ENCODE measurements at regions not wholly inside any gene's neighbourhood (a gene's known extent, or its start where the extent isn't known, plus 50 kb on each side); places are given as distances from the start of the nearest gene placed in this dataset.

DNA sequence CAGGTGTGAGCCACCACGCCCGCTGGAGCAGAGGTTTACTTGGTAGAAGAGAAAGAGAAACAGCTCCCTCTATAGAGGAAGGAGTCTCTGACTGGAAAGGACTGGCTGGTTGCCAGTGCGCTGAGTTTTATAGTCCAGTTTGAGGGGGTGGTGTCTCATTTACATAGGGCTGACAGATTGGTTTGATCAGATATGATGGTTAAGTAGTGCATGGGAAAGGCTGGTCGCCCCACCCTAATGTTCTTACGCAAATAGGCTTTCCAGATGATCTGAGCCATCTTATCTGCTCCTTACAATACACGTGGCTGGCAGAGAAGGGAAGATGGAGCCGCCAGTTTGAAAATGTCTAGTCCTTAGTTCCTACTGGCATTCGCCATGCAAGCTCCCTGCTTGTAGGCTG is 439.5 kb downstream of the NAF1 start:
- DNase-seq, result no peak

DNA sequence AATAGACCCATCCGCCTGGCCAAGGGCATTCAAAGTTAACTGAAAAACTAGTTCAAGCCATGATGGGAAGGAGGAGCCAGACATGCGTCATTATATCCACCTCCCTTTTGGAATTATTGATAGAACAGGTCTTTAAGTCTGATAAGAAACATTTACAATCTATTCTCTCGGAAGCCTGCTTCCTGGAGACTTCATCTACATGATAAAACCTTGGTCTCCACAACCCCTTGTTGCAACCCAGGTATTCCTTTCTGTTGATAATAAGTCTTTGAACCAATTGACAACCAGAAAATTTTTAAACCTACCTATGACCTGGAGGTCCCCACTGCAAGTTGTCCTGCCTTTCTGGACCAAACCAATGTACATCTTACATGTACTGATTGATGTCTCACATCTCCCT is 451.3 kb downstream of the NAF1 start:
- no peak for DNase-seq

GRCh38 chr4:162707962-162708361 is 458.7 kb downstream of the NAF1 start:
- no peak for DNase-seq

DNA sequence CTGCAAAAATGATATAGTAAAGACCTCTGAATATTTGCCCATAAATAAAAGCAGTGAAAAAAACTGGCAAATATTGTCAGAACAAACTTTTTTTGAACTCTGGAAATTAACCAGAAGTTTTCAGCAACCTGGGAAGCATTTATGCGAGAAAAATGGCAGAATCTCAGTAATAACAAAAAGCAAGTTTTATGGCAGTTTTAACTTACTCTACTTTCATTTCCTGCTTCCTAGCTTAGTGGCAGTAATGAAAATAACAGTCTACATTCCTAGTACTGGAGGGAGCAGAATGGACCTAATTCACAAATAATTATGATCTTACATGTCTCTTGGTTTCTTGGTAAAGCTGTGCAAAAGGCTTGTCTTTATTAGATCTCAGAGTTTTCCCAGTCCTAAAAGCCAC is 460.1 kb downstream of the NAF1 start:
- no peak for DNase-seq

- DNase-seq, result no peak
Observed at GRCh38 chr4:162706051-162706450, 460.6 kb downstream of the NAF1 start.

DNA sequence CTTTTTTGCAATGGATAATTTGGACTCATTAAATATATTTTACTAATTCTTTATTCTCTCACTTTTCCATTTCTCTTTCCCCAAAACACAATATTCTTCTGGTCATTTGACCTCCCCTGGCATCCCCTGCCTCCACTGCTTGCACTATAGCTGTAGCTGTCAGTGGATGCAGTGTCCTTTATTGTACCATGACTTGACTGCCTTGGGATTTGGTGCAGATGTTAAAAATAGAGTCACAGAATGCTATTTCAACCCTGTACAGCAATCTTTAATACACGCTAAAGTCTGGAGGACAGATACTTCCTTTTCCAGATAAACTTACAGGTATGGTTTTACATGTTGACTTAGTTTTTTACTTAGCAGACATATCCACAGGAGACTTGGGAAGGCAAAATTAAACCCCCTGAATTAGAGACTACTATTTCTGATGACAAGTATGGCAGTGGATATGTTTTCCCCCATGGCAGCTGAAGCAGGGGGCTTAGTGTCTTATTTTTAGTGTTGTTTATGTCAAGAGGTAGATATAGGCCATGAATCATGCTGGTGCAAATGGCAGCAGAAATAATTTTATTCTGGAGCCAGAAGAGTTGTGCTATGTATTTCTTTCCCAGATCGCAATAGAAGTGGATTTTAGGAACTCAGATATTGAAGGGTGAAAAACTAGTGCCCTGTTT is 461.4 kb downstream of the NAF1 start:
- DNase-seq, result no peak

DNA sequence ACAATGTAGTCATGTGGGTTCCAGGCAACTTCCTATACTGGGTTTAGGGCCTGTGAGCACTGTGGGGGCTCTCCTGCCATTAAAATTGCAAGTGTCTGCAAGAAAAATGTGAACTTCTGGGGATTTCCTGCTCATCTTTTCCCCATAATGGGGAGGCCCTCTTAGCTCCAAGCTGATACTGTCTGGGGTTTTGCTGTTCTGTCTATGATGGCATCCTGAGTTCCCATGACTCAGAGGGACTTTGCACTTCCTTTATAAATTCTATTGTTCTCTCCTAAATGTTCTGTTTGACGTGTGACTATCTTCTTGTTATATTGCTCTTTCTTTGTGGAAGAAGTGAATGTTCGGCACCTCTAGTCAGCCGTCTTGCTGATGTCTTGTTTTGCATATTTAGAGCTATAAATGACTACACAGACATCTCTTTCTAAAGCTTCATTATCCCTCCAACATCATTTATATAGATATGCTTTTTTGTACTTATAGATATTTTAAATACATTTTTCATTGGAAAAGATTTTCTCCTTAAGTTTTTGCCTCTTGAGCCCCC is 465.8 kb downstream of the NAF1 start:
- no peak for DNase-seq

- no peak for DNase-seq
Observed at GRCh38 chr4:162700358-162700757, 466.3 kb downstream of the NAF1 start.

GRCh38 chr4:162699629-162700028 is 467.1 kb downstream of the NAF1 start:
- no peak for DNase-seq

GRCh38 chr4:162685410-162685809 is 481.3 kb downstream of the NAF1 start:
- no peak for DNase-seq

DNA sequence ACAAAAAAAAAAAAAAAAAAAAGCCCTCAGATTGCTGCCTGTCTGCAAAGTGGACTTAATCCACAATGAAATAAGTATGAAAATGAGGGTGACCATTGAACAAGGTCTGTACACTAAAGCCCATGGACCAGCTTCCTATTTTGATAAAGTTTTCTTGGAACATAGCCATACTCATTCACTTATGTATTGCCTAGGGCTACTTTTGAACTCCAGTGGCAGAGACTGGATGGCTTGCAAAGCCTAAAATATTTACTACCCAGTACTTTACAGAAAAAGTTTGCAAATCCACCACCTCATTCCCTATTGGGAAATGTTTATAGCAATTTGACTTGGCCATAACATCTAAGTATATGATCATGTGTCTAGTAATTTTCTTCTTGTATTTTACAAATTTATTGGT is 481.7 kb downstream of the NAF1 start:
- DNase-seq, result no peak

GRCh38 chr4:162684371-162684700 is 482.4 kb downstream of the NAF1 start:
- DNase-seq, result no peak

DNA sequence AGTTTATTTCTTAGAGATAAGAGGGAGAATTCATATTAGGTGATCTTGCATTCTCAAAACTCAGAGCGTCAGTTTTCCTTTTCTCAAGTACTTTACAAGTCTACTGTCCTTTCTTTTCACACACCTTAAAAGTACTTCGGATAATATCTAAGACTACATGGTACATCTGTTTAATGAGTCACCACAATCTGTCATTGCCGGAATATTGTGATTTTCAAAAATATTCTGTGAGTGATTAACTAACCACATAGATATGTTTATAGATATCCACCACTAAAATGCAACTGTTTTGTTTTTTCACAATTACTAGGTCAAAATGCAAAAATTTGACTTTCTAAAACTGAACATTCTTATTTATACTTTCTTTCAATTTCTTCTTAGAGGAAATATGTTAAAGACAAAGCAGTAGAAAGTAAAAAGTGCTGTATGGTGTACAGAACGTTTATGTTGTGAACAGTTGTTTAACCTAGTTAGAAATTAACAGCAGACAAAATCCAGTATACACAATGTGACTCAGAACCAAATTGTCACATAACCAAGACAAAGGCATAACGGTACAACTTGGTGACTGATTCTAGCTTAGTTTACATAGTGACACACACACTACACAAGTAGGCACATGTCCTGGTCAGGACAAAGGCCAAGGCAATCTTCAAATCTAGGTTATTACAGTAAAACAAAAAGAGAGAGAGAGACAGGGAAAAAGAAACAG is 482.9 kb downstream of the NAF1 start:
- DNase-seq, result no peak

GRCh38 chr4:162682651-162683050 is 484.0 kb downstream of the NAF1 start:
- no peak for DNase-seq

DNA sequence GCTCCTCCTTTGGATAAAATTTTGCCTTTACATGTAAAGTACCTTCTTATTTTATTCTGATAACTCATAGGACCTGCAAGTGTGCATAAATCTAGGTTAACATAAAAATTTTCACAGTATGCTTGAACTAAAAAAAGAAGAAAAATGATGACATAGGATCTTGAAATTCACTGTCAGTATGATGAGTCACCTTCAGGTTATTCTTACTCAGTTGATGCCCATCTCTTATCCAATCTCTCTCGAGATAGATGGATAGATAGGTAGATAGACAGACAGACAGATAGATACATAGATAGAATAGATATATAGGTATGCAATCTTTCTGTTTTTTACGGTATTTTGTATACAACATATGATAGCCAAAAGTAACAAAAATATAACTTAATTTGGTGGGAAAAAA is 485.5 kb downstream of the NAF1 start:
- DNase-seq, result no peak

GRCh38 chr4:162675661-162676060 is 491.0 kb downstream of the NAF1 start:
- no peak for DNase-seq

DNA sequence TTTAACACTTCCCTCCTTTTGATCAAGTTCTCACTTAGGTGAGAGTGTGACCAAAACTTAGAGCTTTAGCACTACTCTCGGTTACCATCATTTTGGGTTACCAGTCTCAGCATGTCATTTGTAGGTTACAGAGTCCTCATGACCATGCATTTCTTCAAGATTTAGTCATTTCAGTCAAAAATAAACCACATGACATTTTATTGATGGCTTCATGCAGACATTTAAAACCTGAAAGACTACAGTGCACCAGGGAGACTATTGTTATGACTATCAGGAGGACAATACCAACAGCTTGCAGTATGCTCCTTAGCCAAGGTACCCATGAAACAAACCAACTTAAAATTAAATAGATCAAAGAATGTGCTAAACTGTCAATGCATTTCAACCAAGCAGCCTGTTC is 498.1 kb upstream of the FSTL5 start:
- DNase-seq, result no peak

- no peak for DNase-seq
Observed at GRCh38 chr4:162659716-162660115, 495.9 kb upstream of the FSTL5 start.

GRCh38 chr4:162657966-162658365 is 494.2 kb upstream of the FSTL5 start:
- no peak for DNase-seq

DNA sequence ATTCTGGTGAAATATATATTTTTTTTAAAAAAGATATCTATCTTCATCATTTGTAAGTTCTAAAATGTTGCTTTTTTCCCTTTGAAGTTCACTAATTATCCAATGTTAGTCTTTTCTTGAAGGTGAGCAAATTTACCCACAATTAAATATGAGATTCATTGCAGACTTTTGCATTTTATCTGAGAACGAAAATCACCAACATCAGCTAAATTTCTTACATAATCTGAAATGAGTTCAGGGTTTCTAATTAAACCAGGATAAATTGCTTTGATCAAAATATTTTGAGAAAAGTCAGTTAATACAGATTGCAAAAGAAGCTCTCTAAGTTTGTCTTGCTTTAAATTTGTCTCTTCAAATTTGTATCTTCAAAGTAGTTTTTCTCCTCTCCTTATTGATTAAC is 486.4 kb upstream of the FSTL5 start:
- no peak for DNase-seq

DNA sequence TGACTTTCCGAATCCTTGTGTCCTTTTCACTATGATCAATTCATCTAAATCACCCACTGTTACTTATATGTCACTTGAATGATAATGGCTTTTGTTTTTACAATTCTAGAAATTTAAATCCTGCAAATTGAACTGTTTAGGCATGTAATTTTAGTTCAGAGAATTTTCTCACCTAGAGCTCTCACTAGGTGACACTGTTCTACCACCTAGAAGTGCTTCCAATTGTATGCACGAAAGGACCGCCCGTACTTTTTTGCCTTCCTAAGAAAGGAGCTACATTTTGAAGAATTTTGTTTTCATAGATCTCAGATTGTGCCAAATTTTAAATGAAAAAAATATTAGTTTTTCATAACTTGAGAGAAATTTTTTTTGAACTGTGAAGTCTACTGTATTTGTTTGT is 481.6 kb upstream of the FSTL5 start:
- no peak for DNase-seq

- DNase-seq, result no peak
Observed at GRCh38 chr4:162644346-162644745, 480.5 kb upstream of the FSTL5 start.

DNA sequence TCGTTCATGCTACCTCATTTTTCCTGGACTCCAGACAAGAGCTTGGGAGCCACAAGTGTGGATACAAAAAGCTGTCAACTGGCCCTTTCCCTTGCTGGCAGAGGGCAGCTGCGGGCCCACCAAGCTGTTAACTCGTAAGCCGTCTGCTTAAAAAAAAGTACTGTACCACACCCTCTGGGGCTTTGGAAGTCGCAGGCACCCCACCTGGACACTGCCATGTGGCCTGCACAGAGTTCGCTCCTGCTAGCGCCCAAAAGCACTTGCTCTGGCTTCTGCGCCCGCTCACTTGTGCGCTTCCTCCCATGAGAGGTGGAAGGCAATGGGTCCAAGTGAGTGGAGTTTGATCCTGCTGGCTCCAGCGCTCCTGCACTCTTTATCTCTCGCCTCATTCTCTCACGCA is 476.4 kb upstream of the FSTL5 start:
- DNase-seq, result no peak

DNA sequence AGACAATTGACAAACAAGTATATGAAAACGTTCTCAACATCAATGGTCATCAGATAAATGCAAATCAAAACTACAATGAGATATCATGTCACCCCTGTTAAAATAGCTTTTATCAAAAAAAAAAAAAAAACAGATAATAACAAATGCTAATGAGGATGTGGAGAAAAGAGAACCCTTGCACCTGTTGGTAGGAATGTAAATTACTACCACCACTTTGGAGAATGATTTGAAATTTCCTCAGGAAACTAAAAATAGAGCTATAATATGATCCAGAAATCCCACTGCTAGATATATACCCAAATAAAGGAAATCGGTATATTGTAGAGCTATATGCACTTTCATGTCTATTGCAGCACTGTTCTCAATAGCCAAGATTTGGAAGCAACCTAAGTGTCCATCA is 470.6 kb upstream of the FSTL5 start:
- DNase-seq, result no peak

- no peak for DNase-seq
Observed at GRCh38 chr4:162622664-162623063, 458.9 kb upstream of the FSTL5 start.
